ENCODE measurements at regions not wholly inside any gene's neighbourhood (a gene's known extent, or its start where the extent isn't known, plus 50 kb on each side); places are given as distances from the start of the nearest gene placed in this dataset.

GRCh38 chr7:24483804-24484203 is 89.4 kb upstream of the PALS2 start:
- H3K4me1 ChIP-seq (ENCODE audit: control insufficient read depth, insufficient read depth, low read length), result no peaks in the 10 kb centered on the region
- intact Hi-C loops (cut with micrococcal nuclease; ENCODE audit: unreplicated experiment), result no loop called here
- SMC1A ChIA-PET (ENCODE audit: uncharacterized antibody, unreplicated experiment), result no interaction called here
- no peaks in the 10 kb centered on the region for H3K36me3 ChIP-seq (ENCODE audit: control insufficient read depth in 2 of 2, insufficient read depth in 2 of 2, low read length in 1 of 2)
- in situ Hi-C loops (cut with MboI), result no loop called here
- no peak overlapping the region for H3K9ac ChIP-seq (ENCODE audit: control insufficient read depth, insufficient read depth, low read length)
- POLR2A ChIA-PET, result no interaction called here
- no peaks in the 10 kb centered on the region for H3K79me2 ChIP-seq (ENCODE audit: control insufficient read depth, insufficient read depth, low read length)
- no TSS peak for BruUV-seq (replicated peaks)
- H3K4me2 ChIP-seq (ENCODE audit: control insufficient read depth, insufficient read depth), result no peak overlapping the region
- DNase-seq (ENCODE audit: low read depth, low spot score) (no peak), ATAC-seq (no peak), FAIRE-seq (no peak)
- no peaks in the 10 kb centered on the region for H3K27me3 ChIP-seq (replicated peaks in 1 of 2; ENCODE audit: control insufficient read depth in 2 of 2, insufficient read depth in 2 of 2, low read length in 1 of 2)
- H2AFZ ChIP-seq (ENCODE audit: control insufficient read depth, low read depth, low read length), result no peak overlapping the region
- H3K27ac ChIP-seq (ENCODE audit: control insufficient read depth, insufficient read depth), result no peak overlapping the region
- RAD21 ChIA-PET (ENCODE audit: unreplicated experiment), result no interaction called here
- H3K4me3 ChIP-seq, result no peak overlapping the region
- CTCF ChIA-PET, result no interaction called here
- no peaks in the 10 kb centered on the region for H4K20me1 ChIP-seq (ENCODE audit: control insufficient read depth, insufficient read depth)
- no peaks in the 10 kb centered on the region for H3K9me3 ChIP-seq (replicated peaks; ENCODE audit: control insufficient read depth, insufficient read depth, low read length)
- 20% methylated on average over 2 of the region's 2 CpGs for WGBS (ENCODE audit: insufficient coverage, insufficient replicate concordance, low lambda C conversion rate, missing lambda C conversion rate)
- TF ChIP-seq ZNF592 (IDR thresholded peaks at IDR 0.05) (no peak), ZZZ3 (IDR thresholded peaks at IDR 0.05; ENCODE audit: control insufficient read depth, insufficient read length, low read depth) (no peak), CBX5 (IDR thresholded peaks at IDR 0.05; ENCODE audit: low read depth) (no peak), YY1 (IDR thresholded peaks at IDR 0.05; ENCODE audit: low read depth, low read length) (no peak), ATF3 (IDR thresholded peaks at IDR 0.05; ENCODE audit: borderline replicate concordance, extremely low read depth, low read depth, low read length) (no peak), HDGF (IDR thresholded peaks at IDR 0.05) (no peak), NBN (IDR thresholded peaks at IDR 0.05) (no peak), HDAC2 (IDR thresholded peaks at IDR 0.05) (no peak), POLR2A (IDR thresholded peaks at IDR 0.05; ENCODE audit: low read depth, low read length) (no peak), NFYB (IDR thresholded peaks at IDR 0.05; ENCODE audit: insufficient read depth, low read depth, low read length) (no peak), MYC (IDR thresholded peaks at IDR 0.05; ENCODE audit: insufficient read depth, insufficient read length, insufficient replicate concordance, low read length, severe bottlenecking) (no peak), ZNF687 (IDR thresholded peaks at IDR 0.05) (no peak), PAX5 (IDR thresholded peaks at IDR 0.05; ENCODE audit: borderline replicate concordance, low read depth, low read length) (no peak), RELB (IDR thresholded peaks at IDR 0.05; ENCODE audit: low read depth) (no peak)

Data from GM12878 (cell line).